NCI-H2196 treated with DMSO at 0.1 percent for 48 hours (cell line): ENCODE measurements at regions not wholly inside any gene's neighbourhood (a gene's known extent, or its start where the extent isn't known, plus 50 kb on each side); places are given as distances from the start of the nearest gene placed in this dataset.

ENCODE experiments used
- DNase-seq: peaks from one replicate; lab custom pipeline; 2025; ENCODE audit not compliant: unreplicated experiment; lab: John Stamatoyannopoulos, UW

- no peak for DNase-seq
Observed at GRCh38 chr11:10932976-10933375, 75.1 kb upstream of the ZBED5 start.

- DNase-seq = no peak
Observed at GRCh38 chr11:10931761-10932670, 74.2 kb upstream of the ZBED5 start.

GRCh38 chr11:10930972-10931760 lies 73.3 kb upstream of the ZBED5 start:
- peak; percentile 32 for DNase-seq

GRCh38 chr11:10930224-10930971 lies 72.5 kb upstream of the ZBED5 start:
- DNase-seq = no peak

- no peak for DNase-seq
Observed at GRCh38 chr11:10927538-10927937, 69.7 kb upstream of the ZBED5 start.

- no peak for DNase-seq
Observed at GRCh38 chr11:10926801-10927211, 69.0 kb upstream of the ZBED5 start.

GRCh38 chr11:10925149-10925926 lies 67.5 kb upstream of the ZBED5 start:
- DNase-seq = no peak

GRCh38 chr11:10923882-10924281 lies 66.0 kb upstream of the ZBED5 start:
- no peak for DNase-seq

GRCh38 chr11:10922892-10923291 lies 65.0 kb upstream of the ZBED5 start:
- DNase-seq = no peak

- DNase-seq = no peak
Observed at GRCh38 chr11:10920875-10921274, 63.0 kb upstream of the ZBED5 start.

GRCh38 chr11:10920205-10920604 lies 62.4 kb upstream of the ZBED5 start:
- no peak for DNase-seq

GRCh38 chr11:10918698-10919097 lies 60.8 kb upstream of the ZBED5 start:
- no peak for DNase-seq

- no peak for DNase-seq
Observed at GRCh38 chr11:10918275-10918674, 60.4 kb upstream of the ZBED5 start.

- no peak for DNase-seq
Observed at GRCh38 chr11:10917802-10918201, 59.9 kb upstream of the ZBED5 start.

- DNase-seq = no peak
Observed at GRCh38 chr11:10916665-10917064, 58.8 kb upstream of the ZBED5 start.

GRCh38 chr11:10914050-10914449 lies 56.2 kb upstream of the ZBED5 start:
- no peak for DNase-seq

- DNase-seq = no peak
Observed at GRCh38 chr11:10913075-10913474, 55.2 kb upstream of the ZBED5 start.

GRCh38 chr11:10911907-10912306 lies 54.1 kb upstream of the ZBED5 start:
- DNase-seq = no peak

- no peak for DNase-seq
Observed at GRCh38 chr11:10909141-10909883, 51.5 kb upstream of the ZBED5 start.
